Calu3 (cell line): ENCODE measurements at regions not wholly inside any gene's neighbourhood (a gene's known extent, or its start where the extent isn't known, plus 50 kb on each side); places are given as distances from the start of the nearest gene placed in this dataset.

Experiments used
- BruUV-seq: library from RNA; stranded (reverse); fragments of 400-500 nt; replicated peaks from 2 replicates; lab custom pipeline; 2021; lab: Mats Ljungman, UMichigan
- CTCF ChIA-PET: fragments of 300-600 bp; sonication (Branson Sonifier 250); formaldehyde crosslinking; loops from one replicate; lab custom pipeline; 2022; ENCODE audit warnings: antibody characterized with exemption; lab: Charles Lee
- DNase-seq: peaks from one replicate; pipeline ENCODE4 v3.0.0; 2022
- H3K27ac Mint-ChIP-seq: one replicate; pipeline ENCODE4 v1.8.0; 2022; ENCODE audit warnings: mixed read lengths; ENCODE audit not compliant: unreplicated experiment
- H3K27me3 Mint-ChIP-seq: one replicate; pipeline ENCODE4 v1.8.0; 2022; ENCODE audit warnings: mixed read lengths; ENCODE audit not compliant: unreplicated experiment
- H3K36me3 Mint-ChIP-seq: one replicate; pipeline ENCODE4 v1.8.0; 2022; ENCODE audit warnings: mild to moderate bottlenecking, moderate library complexity, mixed read lengths; ENCODE audit not compliant: insufficient read depth, unreplicated experiment
- H3K4me1 Mint-ChIP-seq: one replicate; pipeline ENCODE4 v1.8.0; 2022; ENCODE audit warnings: mild to moderate bottlenecking, low read depth, mixed read lengths; ENCODE audit not compliant: unreplicated experiment
- H3K4me3 Mint-ChIP-seq: one replicate; pipeline ENCODE4 v1.8.0; 2022; ENCODE audit warnings: mild to moderate bottlenecking, low read depth, moderate library complexity, mixed read lengths; ENCODE audit not compliant: unreplicated experiment
- H3K9me3 Mint-ChIP-seq: one replicate; pipeline ENCODE4 v1.8.0; 2022; ENCODE audit warnings: low read depth, mixed read lengths; ENCODE audit not compliant: unreplicated experiment
- intact Hi-C: fragments of 100-400 bp; cut with micrococcal nuclease; formaldehyde crosslinking; loops from one replicate; pipeline ENCODE4 v1.10.0; 2022; ENCODE audit not compliant: unreplicated experiment
- TF ChIP-seq, protein P1 (sequence below): fragments of 200-600 bp; IDR thresholded peaks from one replicate; pipeline ENCODE4 v1.8.0; 2022; ENCODE audit warnings: antibody characterized with exemption; ENCODE audit not compliant: unreplicated experiment

DNA sequence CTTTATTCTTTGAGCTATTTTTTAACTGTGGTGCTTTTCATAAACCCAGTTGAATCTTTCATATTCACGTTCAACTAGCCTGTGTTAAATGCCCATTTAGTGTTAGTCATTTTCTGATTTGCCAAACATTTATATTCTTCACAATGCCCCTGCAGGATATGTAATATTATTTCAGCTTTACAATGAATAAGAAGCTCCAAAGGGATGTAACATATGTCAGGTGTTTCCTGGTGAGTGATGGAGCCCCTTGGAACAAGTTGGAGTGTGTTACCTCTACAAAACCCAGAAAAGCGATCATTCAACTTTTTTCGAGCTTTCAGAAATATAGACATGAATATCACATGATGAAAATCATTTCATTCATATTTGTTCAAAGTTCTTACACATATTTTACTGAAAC lies 471.0 kb upstream of the CDH2 start:
- BruUV-seq: no TSS peak
- H3K4me3 Mint-ChIP-seq: no peak overlapping the region
- TF ChIP-seq, protein P1, sequence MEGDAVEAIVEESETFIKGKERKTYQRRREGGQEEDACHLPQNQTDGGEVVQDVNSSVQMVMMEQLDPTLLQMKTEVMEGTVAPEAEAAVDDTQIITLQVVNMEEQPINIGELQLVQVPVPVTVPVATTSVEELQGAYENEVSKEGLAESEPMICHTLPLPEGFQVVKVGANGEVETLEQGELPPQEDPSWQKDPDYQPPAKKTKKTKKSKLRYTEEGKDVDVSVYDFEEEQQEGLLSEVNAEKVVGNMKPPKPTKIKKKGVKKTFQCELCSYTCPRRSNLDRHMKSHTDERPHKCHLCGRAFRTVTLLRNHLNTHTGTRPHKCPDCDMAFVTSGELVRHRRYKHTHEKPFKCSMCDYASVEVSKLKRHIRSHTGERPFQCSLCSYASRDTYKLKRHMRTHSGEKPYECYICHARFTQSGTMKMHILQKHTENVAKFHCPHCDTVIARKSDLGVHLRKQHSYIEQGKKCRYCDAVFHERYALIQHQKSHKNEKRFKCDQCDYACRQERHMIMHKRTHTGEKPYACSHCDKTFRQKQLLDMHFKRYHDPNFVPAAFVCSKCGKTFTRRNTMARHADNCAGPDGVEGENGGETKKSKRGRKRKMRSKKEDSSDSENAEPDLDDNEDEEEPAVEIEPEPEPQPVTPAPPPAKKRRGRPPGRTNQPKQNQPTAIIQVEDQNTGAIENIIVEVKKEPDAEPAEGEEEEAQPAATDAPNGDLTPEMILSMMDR: no peak
- CTCF ChIA-PET: no interaction called here
- H3K9me3 Mint-ChIP-seq: peaks cover 6% of the 10 kb centered on the region
- no peaks in the 10 kb centered on the region for H3K27me3 Mint-ChIP-seq
- DNase-seq: no peak
- no peaks in the 10 kb centered on the region for H3K4me1 Mint-ChIP-seq
- intact Hi-C loops: no loop called here
- H3K27ac Mint-ChIP-seq: no peak overlapping the region
- H3K36me3 Mint-ChIP-seq: no peaks in the 10 kb centered on the region

DNA sequence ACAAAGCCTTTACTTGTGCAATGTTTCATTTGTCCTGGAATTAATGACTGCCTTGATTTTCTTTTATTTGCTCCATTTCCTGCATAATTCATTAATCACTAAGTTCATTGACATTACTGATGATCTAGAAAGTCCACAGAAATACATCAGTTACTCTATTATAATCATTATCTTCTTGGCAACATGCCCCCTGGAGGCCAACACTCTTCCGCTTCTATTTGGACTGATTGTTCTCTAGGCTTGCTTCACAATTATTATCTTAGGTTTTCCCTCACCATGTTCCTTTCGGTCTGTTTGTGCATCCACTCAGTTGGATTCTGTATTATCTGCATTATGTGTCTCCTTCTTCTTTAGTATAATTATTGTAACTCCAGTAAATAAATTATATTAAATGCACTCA lies 461.0 kb upstream of the CDH2 start:
- no peak overlapping the region for H3K4me3 Mint-ChIP-seq
- TF ChIP-seq, protein P1: no peak
- no peak overlapping the region for H3K27ac Mint-ChIP-seq
- no peaks in the 10 kb centered on the region for H3K27me3 Mint-ChIP-seq
- intact Hi-C loops: no loop called here
- BruUV-seq: no TSS peak
- DNase-seq: no peak
- CTCF ChIA-PET: no interaction called here
- no peaks in the 10 kb centered on the region for H3K36me3 Mint-ChIP-seq
- peaks cover 6% of the 10 kb centered on the region for H3K9me3 Mint-ChIP-seq
- H3K4me1 Mint-ChIP-seq: no peaks in the 10 kb centered on the region

DNA sequence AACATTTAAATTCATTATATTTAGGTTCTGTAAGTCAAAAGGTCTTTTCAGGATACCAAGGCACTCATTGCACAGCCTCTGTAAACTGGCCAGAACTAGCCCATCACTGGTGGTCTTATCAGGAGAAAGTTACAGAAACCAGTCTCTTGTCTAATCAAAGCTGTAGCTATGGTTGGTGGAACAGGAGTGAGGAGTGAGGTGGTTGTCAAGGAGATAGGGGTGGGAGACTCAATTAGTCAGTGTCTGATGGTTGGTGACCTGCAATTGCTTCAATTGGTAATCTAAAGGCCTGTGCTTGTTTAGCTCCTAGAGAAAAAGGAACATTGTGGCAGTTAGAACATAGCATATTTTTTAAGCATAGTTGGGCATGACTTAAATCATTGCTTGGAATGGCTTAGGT lies 458.6 kb upstream of the CDH2 start:
- CTCF ChIA-PET: no interaction called here
- Mint-ChIP-seq H3K9me3 (peaks cover 6% of the 10 kb centered on the region), H3K4me3 (no peak overlapping the region), H3K27ac (no peak overlapping the region), H3K4me1 (no peaks in the 10 kb centered on the region), H3K27me3 (no peaks in the 10 kb centered on the region), H3K36me3 (no peaks in the 10 kb centered on the region)
- intact Hi-C loops: no loop called here
- DNase-seq: no peak
- TF ChIP-seq, protein P1: no peak
- BruUV-seq: no TSS peak

DNA sequence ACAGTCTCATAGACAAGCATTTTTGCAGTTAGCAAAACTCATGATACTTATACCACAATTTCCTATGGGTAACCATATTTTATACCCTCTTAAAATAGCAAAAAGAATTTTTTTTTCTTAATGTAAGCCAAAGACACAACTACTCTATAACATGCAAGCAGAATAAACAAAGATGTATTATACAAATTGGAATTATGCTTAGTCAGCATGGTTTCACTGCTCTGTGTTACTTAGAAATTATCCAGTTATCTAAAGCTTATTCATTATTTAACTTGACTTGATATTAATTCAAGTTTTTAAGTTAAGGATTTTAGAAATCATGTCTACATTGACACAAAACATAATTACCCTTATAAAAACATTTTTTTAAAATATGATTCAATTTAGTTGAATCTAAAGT lies 449.8 kb upstream of the CDH2 start:
- H3K9me3 Mint-ChIP-seq: no peaks in the 10 kb centered on the region
- no peak overlapping the region for H3K4me3 Mint-ChIP-seq
- H3K27ac Mint-ChIP-seq: no peak overlapping the region
- TF ChIP-seq, protein P1: no peak
- no TSS peak for BruUV-seq
- no peaks in the 10 kb centered on the region for H3K36me3 Mint-ChIP-seq
- CTCF ChIA-PET: no interaction called here
- intact Hi-C loops: no loop called here
- no peaks in the 10 kb centered on the region for H3K4me1 Mint-ChIP-seq
- no peaks in the 10 kb centered on the region for H3K27me3 Mint-ChIP-seq
- DNase-seq: no peak
